Neural cell (in vitro differentiated cells): ENCODE measurements at regions not wholly inside any gene's neighbourhood (a gene's known extent, or its start where the extent isn't known, plus 50 kb on each side); places are given as distances from the start of the nearest gene placed in this dataset.

Source experiments
- EZH2 ChIP-seq: fragments of 200-600, 300-800 bp; shearing (Covaris generic), sonication (generic); IDR thresholded peaks from 2 replicates; pipeline ENCODE4 v1.6.1; 2014; ENCODE audit warnings: antibody characterized with exemption, low read length, borderline replicate concordance, mild to moderate bottlenecking; ENCODE audit not compliant: insufficient read depth, poor library complexity, severe bottlenecking
- TF ChIP-seq, protein P1 (sequence below): fragments of 450-650 bp; IDR thresholded peaks from 2 replicates; pipeline ENCODE4 v1.5.1; 2014; ENCODE audit warnings: antibody characterized with exemption, mild to moderate bottlenecking, moderate library complexity; ENCODE audit not compliant: poor library complexity, severe bottlenecking
- TF ChIP-seq, protein P2 (sequence below): IDR thresholded peaks from 2 replicates; pipeline ENCODE4 v1.6.1; 2012; ENCODE audit warnings: borderline replicate concordance

DNA sequence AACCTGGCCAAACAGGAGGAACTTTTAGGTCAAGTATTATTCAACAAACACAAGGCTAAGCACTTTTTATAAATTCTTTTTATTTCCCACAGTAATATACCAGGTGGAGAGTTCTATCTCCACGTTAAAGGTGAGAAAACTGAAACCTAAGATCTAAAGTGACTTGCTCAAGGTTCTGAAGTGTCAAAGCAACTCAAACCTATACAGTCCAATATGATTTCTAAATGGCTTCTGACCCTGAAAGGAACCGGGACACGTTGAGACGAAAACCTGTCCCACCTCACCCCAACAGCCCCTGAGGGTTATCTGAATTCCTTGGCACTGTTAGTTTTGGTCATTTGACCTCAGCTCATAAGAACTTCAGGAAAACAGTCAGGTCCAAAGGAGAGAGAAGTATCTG, 814.5 kb upstream of the LRATD1 start:
- TF ChIP-seq, protein P1, sequence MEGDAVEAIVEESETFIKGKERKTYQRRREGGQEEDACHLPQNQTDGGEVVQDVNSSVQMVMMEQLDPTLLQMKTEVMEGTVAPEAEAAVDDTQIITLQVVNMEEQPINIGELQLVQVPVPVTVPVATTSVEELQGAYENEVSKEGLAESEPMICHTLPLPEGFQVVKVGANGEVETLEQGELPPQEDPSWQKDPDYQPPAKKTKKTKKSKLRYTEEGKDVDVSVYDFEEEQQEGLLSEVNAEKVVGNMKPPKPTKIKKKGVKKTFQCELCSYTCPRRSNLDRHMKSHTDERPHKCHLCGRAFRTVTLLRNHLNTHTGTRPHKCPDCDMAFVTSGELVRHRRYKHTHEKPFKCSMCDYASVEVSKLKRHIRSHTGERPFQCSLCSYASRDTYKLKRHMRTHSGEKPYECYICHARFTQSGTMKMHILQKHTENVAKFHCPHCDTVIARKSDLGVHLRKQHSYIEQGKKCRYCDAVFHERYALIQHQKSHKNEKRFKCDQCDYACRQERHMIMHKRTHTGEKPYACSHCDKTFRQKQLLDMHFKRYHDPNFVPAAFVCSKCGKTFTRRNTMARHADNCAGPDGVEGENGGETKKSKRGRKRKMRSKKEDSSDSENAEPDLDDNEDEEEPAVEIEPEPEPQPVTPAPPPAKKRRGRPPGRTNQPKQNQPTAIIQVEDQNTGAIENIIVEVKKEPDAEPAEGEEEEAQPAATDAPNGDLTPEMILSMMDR = no peak
- no peak for TF ChIP-seq EZH2
- TF ChIP-seq, protein P2, sequence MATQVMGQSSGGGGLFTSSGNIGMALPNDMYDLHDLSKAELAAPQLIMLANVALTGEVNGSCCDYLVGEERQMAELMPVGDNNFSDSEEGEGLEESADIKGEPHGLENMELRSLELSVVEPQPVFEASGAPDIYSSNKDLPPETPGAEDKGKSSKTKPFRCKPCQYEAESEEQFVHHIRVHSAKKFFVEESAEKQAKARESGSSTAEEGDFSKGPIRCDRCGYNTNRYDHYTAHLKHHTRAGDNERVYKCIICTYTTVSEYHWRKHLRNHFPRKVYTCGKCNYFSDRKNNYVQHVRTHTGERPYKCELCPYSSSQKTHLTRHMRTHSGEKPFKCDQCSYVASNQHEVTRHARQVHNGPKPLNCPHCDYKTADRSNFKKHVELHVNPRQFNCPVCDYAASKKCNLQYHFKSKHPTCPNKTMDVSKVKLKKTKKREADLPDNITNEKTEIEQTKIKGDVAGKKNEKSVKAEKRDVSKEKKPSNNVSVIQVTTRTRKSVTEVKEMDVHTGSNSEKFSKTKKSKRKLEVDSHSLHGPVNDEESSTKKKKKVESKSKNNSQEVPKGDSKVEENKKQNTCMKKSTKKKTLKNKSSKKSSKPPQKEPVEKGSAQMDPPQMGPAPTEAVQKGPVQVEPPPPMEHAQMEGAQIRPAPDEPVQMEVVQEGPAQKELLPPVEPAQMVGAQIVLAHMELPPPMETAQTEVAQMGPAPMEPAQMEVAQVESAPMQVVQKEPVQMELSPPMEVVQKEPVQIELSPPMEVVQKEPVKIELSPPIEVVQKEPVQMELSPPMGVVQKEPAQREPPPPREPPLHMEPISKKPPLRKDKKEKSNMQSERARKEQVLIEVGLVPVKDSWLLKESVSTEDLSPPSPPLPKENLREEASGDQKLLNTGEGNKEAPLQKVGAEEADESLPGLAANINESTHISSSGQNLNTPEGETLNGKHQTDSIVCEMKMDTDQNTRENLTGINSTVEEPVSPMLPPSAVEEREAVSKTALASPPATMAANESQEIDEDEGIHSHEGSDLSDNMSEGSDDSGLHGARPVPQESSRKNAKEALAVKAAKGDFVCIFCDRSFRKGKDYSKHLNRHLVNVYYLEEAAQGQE = no peak
